AG09309 (cell line): ENCODE measurements at regions not wholly inside any gene's neighbourhood (a gene's known extent, or its start where the extent isn't known, plus 50 kb on each side); places are given as distances from the start of the nearest gene placed in this dataset.

Experiments
- DNase-seq: peaks from one replicate; pipeline ENCODE4 v3.0.0-alpha.2; 2010; ENCODE audit warnings: low read depth
- H3K4me3 ChIP-seq: 2 replicates; pipeline ENCODE4 v1.5.1; 2011; ENCODE audit warnings: mild to moderate bottlenecking, low read depth, low read length, moderate library complexity; ENCODE audit not compliant: control insufficient read depth
- CTCF ChIP-seq: IDR thresholded peaks from 2 replicates; pipeline ENCODE4 v1.5.1; 2011; ENCODE audit warnings: mild to moderate bottlenecking, low read depth, low read length, inconsistent platforms; ENCODE audit not compliant: insufficient read depth, control insufficient read depth; ENCODE audit errors: missing control alignments

GRCh38 chr4:58734030-58734674 lies 1624.0 kb upstream of the IGFBP7 start:
- no peak for DNase-seq
- TF ChIP-seq CTCF, result no peak
- no peak overlapping the region for H3K4me3 ChIP-seq

- TF ChIP-seq CTCF, result no peak
- no peak for DNase-seq
- no peak overlapping the region for H3K4me3 ChIP-seq
These were observed 1622.8 kb upstream of the IGFBP7 start for GRCh38 chr4:58732973-58733372.

- H3K4me3 ChIP-seq, result no peak overlapping the region
- DNase-seq, result no peak
- TF ChIP-seq CTCF, result no peak
These were observed 1613.8 kb upstream of the IGFBP7 start for GRCh38 chr4:58723954-58724353.

GRCh38 chr4:58711039-58711438 lies 1600.9 kb upstream of the IGFBP7 start:
- no peak for TF ChIP-seq CTCF
- no peak overlapping the region for H3K4me3 ChIP-seq
- no peak for DNase-seq

GRCh38 chr4:58688568-58688967 lies 1578.4 kb upstream of the IGFBP7 start:
- no peak for DNase-seq
- no peak overlapping the region for H3K4me3 ChIP-seq
- TF ChIP-seq CTCF, result no peak

- DNase-seq, result no peak
- TF ChIP-seq CTCF, result no peak
- H3K4me3 ChIP-seq, result no peak overlapping the region
These were observed 1569.7 kb upstream of the IGFBP7 start for GRCh38 chr4:58679886-58680285.

- no peak for DNase-seq
- TF ChIP-seq CTCF, result no peak
- H3K4me3 ChIP-seq, result no peak overlapping the region
These were observed 1568.9 kb upstream of the IGFBP7 start for GRCh38 chr4:58679051-58679450.
